ENCODE measurements at regions not wholly inside any gene's neighbourhood (a gene's known extent, or its start where the extent isn't known, plus 50 kb on each side); places are given as distances from the start of the nearest gene placed in this dataset.

- no peaks in the 10 kb centered on the region for H3K4me1 Mint-ChIP-seq
- no peak overlapping the region for H3K27ac Mint-ChIP-seq
- DNase-seq (no peak), ATAC-seq (ENCODE audit: low read depth in 2 of 2) (no peak)
- no peaks in the 10 kb centered on the region for H3K27me3 Mint-ChIP-seq
- H3K4me3 Mint-ChIP-seq, result no peak overlapping the region
- no peaks in the 10 kb centered on the region for H3K36me3 Mint-ChIP-seq
- H3K9me3 Mint-ChIP-seq, result peaks cover 0 to 5% (median under 1%) of the 10 kb centered on the region in 7 donors
Measured at GRCh38 chr3:174336784-174337183, 522.4 kb upstream of the NAALADL2 start.

GRCh38 chr3:174337227-174337626, 521.9 kb upstream of the NAALADL2 start:
- Mint-ChIP-seq H3K4me1 (no peaks in the 10 kb centered on the region), H3K9me3 (peaks cover 0 to 5% (median 0%) of the 10 kb centered on the region in 7 donors), H3K27ac (no peak overlapping the region), H3K4me3 (no peak overlapping the region), H3K27me3 (no peaks in the 10 kb centered on the region), H3K36me3 (no peaks in the 10 kb centered on the region)
- ATAC-seq (ENCODE audit: low read depth in 2 of 2) (no peak), DNase-seq (no peak)

- Mint-ChIP-seq H3K36me3 (no peaks in the 10 kb centered on the region), H3K4me1 (no peaks in the 10 kb centered on the region), H3K27ac (no peak overlapping the region), H3K4me3 (no peak overlapping the region), H3K27me3 (no peaks in the 10 kb centered on the region), H3K9me3 (peaks cover 0 to 5% (median 0%) of the 10 kb centered on the region in 7 donors)
- ATAC-seq (ENCODE audit: low read depth in 2 of 2) (no peak), DNase-seq (no peak)
Measured at GRCh38 chr3:174340624-174341587, 518.2 kb upstream of the NAALADL2 start.

- no peaks in the 10 kb centered on the region for H3K9me3 Mint-ChIP-seq
- H3K36me3 Mint-ChIP-seq, result no peaks in the 10 kb centered on the region
- no peaks in the 10 kb centered on the region for H3K4me1 Mint-ChIP-seq
- no peak for DNase-seq
- no peak overlapping the region for H3K4me3 Mint-ChIP-seq
- no peaks in the 10 kb centered on the region for H3K27me3 Mint-ChIP-seq
- no peak overlapping the region for H3K27ac Mint-ChIP-seq
- ATAC-seq (ENCODE audit: low read depth in 2 of 2), result no peak
Measured at GRCh38 chr3:174342171-174342570, 517.0 kb upstream of the NAALADL2 start.

GRCh38 chr3:174342941-174343501, 516.1 kb upstream of the NAALADL2 start:
- Mint-ChIP-seq H3K9me3 (peaks cover 0 to 4% (median 0%) of the 10 kb centered on the region in 7 donors), H3K27ac (no peak overlapping the region), H3K36me3 (no peaks in the 10 kb centered on the region), H3K27me3 (no peaks in the 10 kb centered on the region), H3K4me3 (no peak overlapping the region), H3K4me1 (no peaks in the 10 kb centered on the region)
- DNase-seq, result no peak
- ATAC-seq (ENCODE audit: low read depth in 2 of 2), result no peak

- Mint-ChIP-seq H3K36me3 (no peaks in the 10 kb centered on the region), H3K9me3 (peaks cover 0 to 13% (median 5%) of the 10 kb centered on the region in 7 donors), H3K27ac (no peak overlapping the region), H3K27me3 (no peaks in the 10 kb centered on the region), H3K4me3 (no peak overlapping the region), H3K4me1 (no peaks in the 10 kb centered on the region)
- DNase-seq (no peak), ATAC-seq (ENCODE audit: low read depth in 2 of 2) (no peak)
Measured at GRCh38 chr3:174346141-174346540, 513.0 kb upstream of the NAALADL2 start.

GRCh38 chr3:174346571-174346970, 512.6 kb upstream of the NAALADL2 start:
- Mint-ChIP-seq H3K9me3 (peaks cover 0 to 13% (median 7%) of the 10 kb centered on the region in 7 donors), H3K4me3 (no peak overlapping the region), H3K4me1 (no peaks in the 10 kb centered on the region), H3K36me3 (no peaks in the 10 kb centered on the region), H3K27me3 (no peaks in the 10 kb centered on the region), H3K27ac (no peak overlapping the region)
- ATAC-seq (ENCODE audit: low read depth in 2 of 2) (no peak), DNase-seq (no peak)

- Mint-ChIP-seq H3K36me3 (no peaks in the 10 kb centered on the region), H3K9me3 (peaks cover 0 to 13% (median 9%) of the 10 kb centered on the region in 7 donors), H3K4me1 (no peaks in the 10 kb centered on the region), H3K4me3 (no peak overlapping the region), H3K27ac (no peak overlapping the region), H3K27me3 (no peaks in the 10 kb centered on the region)
- ATAC-seq (ENCODE audit: low read depth in 2 of 2) (no peak), DNase-seq (no peak)
Measured at GRCh38 chr3:174347474-174348138, 511.5 kb upstream of the NAALADL2 start.

- ATAC-seq (ENCODE audit: low read depth in 2 of 2) (no peak), DNase-seq (no peak)
- no peaks in the 10 kb centered on the region for H3K4me1 Mint-ChIP-seq
- H3K4me3 Mint-ChIP-seq, result no peak overlapping the region
- no peak overlapping the region for H3K27ac Mint-ChIP-seq
- peaks cover 0 to 13% (median 9%) of the 10 kb centered on the region in 7 donors for H3K9me3 Mint-ChIP-seq
- H3K36me3 Mint-ChIP-seq, result no peaks in the 10 kb centered on the region
- no peaks in the 10 kb centered on the region for H3K27me3 Mint-ChIP-seq
Measured at GRCh38 chr3:174352227-174352626, 506.9 kb upstream of the NAALADL2 start.

GRCh38 chr3:174355505-174355904, 503.6 kb upstream of the NAALADL2 start:
- Mint-ChIP-seq H3K4me3 (no peak overlapping the region), H3K4me1 (no peaks in the 10 kb centered on the region), H3K36me3 (no peaks in the 10 kb centered on the region), H3K27me3 (no peaks in the 10 kb centered on the region), H3K27ac (no peak overlapping the region), H3K9me3 (peaks cover 0 to 13% (median 3%) of the 10 kb centered on the region in 7 donors)
- DNase-seq, result no peak
- no peak for ATAC-seq (ENCODE audit: low read depth in 2 of 2)

GRCh38 chr3:174356596-174356995, 502.5 kb upstream of the NAALADL2 start:
- H3K36me3 Mint-ChIP-seq, result no peaks in the 10 kb centered on the region
- no peak for ATAC-seq (ENCODE audit: low read depth in 2 of 2)

GRCh38 chr3:174358252-174358651, 500.9 kb upstream of the NAALADL2 start:
- ATAC-seq (ENCODE audit: low read depth in 2 of 2), result no peak
- H3K4me3 Mint-ChIP-seq, result no peak overlapping the region
- no peaks in the 10 kb centered on the region for H3K4me1 Mint-ChIP-seq
- no peaks in the 10 kb centered on the region for H3K9me3 Mint-ChIP-seq
- DNase-seq, result no peak
- H3K27me3 Mint-ChIP-seq, result no peaks in the 10 kb centered on the region
- no peaks in the 10 kb centered on the region for H3K36me3 Mint-ChIP-seq
- H3K27ac Mint-ChIP-seq, result no peak overlapping the region

More at GRCh38 chr3:174356596-174356995, 502.5 kb upstream of the NAALADL2 start:
- H3K27me3 Mint-ChIP-seq, result no peaks in the 10 kb centered on the region
- H3K4me1 Mint-ChIP-seq, result no peaks in the 10 kb centered on the region
- no peak for DNase-seq
- H3K27ac Mint-ChIP-seq, result no peak overlapping the region
- H3K4me3 Mint-ChIP-seq, result no peak overlapping the region
- peaks cover 0 to 5% (median 0%) of the 10 kb centered on the region in 7 donors for H3K9me3 Mint-ChIP-seq

GRCh38 chr3:174362556-174362955, 496.6 kb upstream of the NAALADL2 start:
- H3K27me3 Mint-ChIP-seq, result no peaks in the 10 kb centered on the region
- H3K27ac Mint-ChIP-seq, result no peak overlapping the region
- ATAC-seq (ENCODE audit: low read depth in 2 of 2) (no peak), DNase-seq (no peak)
- H3K4me3 Mint-ChIP-seq, result no peak overlapping the region
- H3K4me1 Mint-ChIP-seq, result no peaks in the 10 kb centered on the region
- peaks cover 0 to 4% (median 0%) of the 10 kb centered on the region in 7 donors for H3K9me3 Mint-ChIP-seq
- H3K36me3 Mint-ChIP-seq, result no peaks in the 10 kb centered on the region

- Mint-ChIP-seq H3K36me3 (no peaks in the 10 kb centered on the region), H3K27me3 (no peaks in the 10 kb centered on the region), H3K4me1 (no peaks in the 10 kb centered on the region)
Measured at GRCh38 chr3:174363256-174363655, 495.9 kb upstream of the NAALADL2 start.

More at GRCh38 chr3:174363256-174363655, 495.9 kb upstream of the NAALADL2 start:
- DNase-seq (no peak), ATAC-seq (ENCODE audit: low read depth in 2 of 2) (no peak)
- Mint-ChIP-seq H3K4me3 (no peak overlapping the region), H3K27ac (no peak overlapping the region), H3K9me3 (peaks cover 0 to 8% (median under 1%) of the 10 kb centered on the region in 7 donors)
